Stomach (tissue), 4 donors: ENCODE measurements at regions not wholly inside any gene's neighbourhood (a gene's known extent, or its start where the extent isn't known, plus 50 kb on each side); places are given as distances from the start of the nearest gene placed in this dataset.

ENCODE experiments used
- EP300 ChIP-seq: sonication (generic); formaldehyde crosslinking; IDR thresholded peaks from one replicate; pipeline ENCODE4 v1.6.1; 2017; ENCODE audit warnings: antibody characterized with exemption
- POLR2A ChIP-seq, 4 donors: fragments of 450-650 bp; IDR thresholded peaks; one replicate each; pipeline ENCODE4 v1.6.1; 2016; ENCODE audit warnings: antibody characterized with exemption in 4 of 4, control low read depth in 2 of 4, mild to moderate bottlenecking in 1 of 4, moderate library complexity in 1 of 4
- POLR2AphosphoS5 ChIP-seq, 3 donors: sonication (generic); formaldehyde crosslinking; IDR thresholded peaks; one replicate each; pipeline ENCODE4 v1.6.1; 2016; ENCODE audit warnings: antibody characterized with exemption in 3 of 3
- TF ChIP-seq, protein P1 (sequence below), 7 experiments: fragments of 450-650 bp in 4 of 7; fragments of 200-600 bp in 3 of 7; sonication (generic) in 3 of 7; IDR thresholded peaks; one replicate each; pipeline ENCODE4 v1.5.1; 2016 to 2019; ENCODE audit warnings: antibody characterized with exemption in 7 of 7, control low read depth in 2 of 7, mild to moderate bottlenecking in 1 of 7

DNA sequence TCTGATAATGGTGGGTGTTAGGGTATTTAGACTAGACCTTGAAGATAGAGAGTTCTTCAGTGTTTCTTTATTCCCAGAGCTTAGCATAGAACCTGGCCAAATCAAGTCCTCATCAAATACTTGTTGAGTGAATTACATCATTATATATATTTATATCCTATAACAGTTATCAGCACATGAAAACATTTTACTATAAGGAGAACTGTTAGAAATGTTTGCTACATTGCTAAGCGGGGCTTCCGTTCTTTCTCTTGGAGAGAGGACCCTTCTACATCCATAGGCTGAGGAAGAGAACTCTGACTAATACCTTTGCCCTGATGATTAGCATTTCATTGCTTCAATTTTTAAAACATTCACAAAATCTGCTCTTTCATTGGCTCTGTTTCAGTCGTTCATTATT is 66.5 kb upstream of the NBL1 start:
- TF ChIP-seq POLR2A (IDR thresholded peaks at IDR 0.05) (no peak), POLR2AphosphoS5 (IDR thresholded peaks at IDR 0.05) (no peak), EP300 (no peak)
- TF ChIP-seq, protein P1, sequence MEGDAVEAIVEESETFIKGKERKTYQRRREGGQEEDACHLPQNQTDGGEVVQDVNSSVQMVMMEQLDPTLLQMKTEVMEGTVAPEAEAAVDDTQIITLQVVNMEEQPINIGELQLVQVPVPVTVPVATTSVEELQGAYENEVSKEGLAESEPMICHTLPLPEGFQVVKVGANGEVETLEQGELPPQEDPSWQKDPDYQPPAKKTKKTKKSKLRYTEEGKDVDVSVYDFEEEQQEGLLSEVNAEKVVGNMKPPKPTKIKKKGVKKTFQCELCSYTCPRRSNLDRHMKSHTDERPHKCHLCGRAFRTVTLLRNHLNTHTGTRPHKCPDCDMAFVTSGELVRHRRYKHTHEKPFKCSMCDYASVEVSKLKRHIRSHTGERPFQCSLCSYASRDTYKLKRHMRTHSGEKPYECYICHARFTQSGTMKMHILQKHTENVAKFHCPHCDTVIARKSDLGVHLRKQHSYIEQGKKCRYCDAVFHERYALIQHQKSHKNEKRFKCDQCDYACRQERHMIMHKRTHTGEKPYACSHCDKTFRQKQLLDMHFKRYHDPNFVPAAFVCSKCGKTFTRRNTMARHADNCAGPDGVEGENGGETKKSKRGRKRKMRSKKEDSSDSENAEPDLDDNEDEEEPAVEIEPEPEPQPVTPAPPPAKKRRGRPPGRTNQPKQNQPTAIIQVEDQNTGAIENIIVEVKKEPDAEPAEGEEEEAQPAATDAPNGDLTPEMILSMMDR (IDR thresholded peaks at IDR 0.05): no peak
